NT2/D1 (cell line): ENCODE measurements at regions not wholly inside any gene's neighbourhood (a gene's known extent, or its start where the extent isn't known, plus 50 kb on each side); places are given as distances from the start of the nearest gene placed in this dataset.

Source experiments
- SUZ12 ChIP-seq: IDR thresholded peaks from 2 replicates; pipeline ENCODE4 v1.6.1; 2011; ENCODE audit not compliant: insufficient read length, insufficient read depth; ENCODE audit errors: extremely low read depth
- YY1 ChIP-seq: IDR thresholded peaks from 2 replicates; pipeline ENCODE4 v1.6.1; 2011; ENCODE audit not compliant: insufficient read length, insufficient read depth

- TF ChIP-seq YY1, result no peak
- no peak for TF ChIP-seq SUZ12
Observed at GRCh38 chr2:63695583-63695982, 106.8 kb downstream of the MDH1 start.
